ENCODE measurements at regions not wholly inside any gene's neighbourhood (a gene's known extent, or its start where the extent isn't known, plus 50 kb on each side); places are given as distances from the start of the nearest gene placed in this dataset.

DNA sequence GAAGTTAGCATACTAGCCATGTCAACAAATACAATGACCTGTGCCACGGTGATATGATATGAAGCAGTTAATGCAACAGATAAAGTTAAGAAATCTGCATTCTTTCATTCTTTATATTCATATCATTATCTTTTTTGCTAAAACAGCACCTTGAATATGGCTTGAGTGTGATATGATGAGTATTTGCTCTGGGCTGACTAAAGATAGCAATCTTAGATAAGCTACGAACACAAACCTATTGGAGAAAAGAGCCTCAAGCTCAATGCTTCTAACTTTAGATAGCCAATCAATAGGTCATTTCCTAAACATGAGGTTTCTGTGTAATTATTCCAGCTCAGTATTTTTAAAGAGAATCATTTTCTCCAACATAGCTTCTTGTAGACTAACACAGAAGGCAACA, 61.7 kb downstream of the NR2F1 start:
- TF ChIP-seq, protein P1, sequence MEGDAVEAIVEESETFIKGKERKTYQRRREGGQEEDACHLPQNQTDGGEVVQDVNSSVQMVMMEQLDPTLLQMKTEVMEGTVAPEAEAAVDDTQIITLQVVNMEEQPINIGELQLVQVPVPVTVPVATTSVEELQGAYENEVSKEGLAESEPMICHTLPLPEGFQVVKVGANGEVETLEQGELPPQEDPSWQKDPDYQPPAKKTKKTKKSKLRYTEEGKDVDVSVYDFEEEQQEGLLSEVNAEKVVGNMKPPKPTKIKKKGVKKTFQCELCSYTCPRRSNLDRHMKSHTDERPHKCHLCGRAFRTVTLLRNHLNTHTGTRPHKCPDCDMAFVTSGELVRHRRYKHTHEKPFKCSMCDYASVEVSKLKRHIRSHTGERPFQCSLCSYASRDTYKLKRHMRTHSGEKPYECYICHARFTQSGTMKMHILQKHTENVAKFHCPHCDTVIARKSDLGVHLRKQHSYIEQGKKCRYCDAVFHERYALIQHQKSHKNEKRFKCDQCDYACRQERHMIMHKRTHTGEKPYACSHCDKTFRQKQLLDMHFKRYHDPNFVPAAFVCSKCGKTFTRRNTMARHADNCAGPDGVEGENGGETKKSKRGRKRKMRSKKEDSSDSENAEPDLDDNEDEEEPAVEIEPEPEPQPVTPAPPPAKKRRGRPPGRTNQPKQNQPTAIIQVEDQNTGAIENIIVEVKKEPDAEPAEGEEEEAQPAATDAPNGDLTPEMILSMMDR (conservative IDR thresholded peaks at IDR 0.05): no peak
- no peak overlapping the region for H3K27ac ChIP-seq
